Upper lobe of left lung (tissue), 6 donors: ENCODE measurements at regions not wholly inside any gene's neighbourhood (a gene's known extent, or its start where the extent isn't known, plus 50 kb on each side); places are given as distances from the start of the nearest gene placed in this dataset.
A peak's percentile ranks its signal among the peaks of the same experiment; 100 is the strongest.

Source experiments
- ATAC-seq, 2 donors: fragments of 200-7000 bp; cut with Tn5 transposase; one replicate each; pipeline ENCODE4 v1.9.1; 2022; ENCODE audit warnings: mild to moderate bottlenecking in 2 of 2, moderate library complexity in 2 of 2; ENCODE audit not compliant: low FRiP score in 2 of 2
- DNase-seq, 2 donors: peaks; one replicate each; pipeline ENCODE4 v3.0.0-alpha.2; 2019 to 2020
- H3K27ac ChIP-seq, 4 donors: fragments of 200-600 bp; sonication (generic); one replicate each; pipeline ENCODE4 v1.5.1; 2016 to 2019
- H3K27me3 ChIP-seq, 4 donors: fragments of 200-600 bp; sonication (generic); one replicate each; pipeline ENCODE4 v1.5.1; 2017 to 2019
- H3K36me3 ChIP-seq, 4 donors: fragments of 200-600 bp; sonication (generic); one replicate each; pipeline ENCODE4 v1.5.1; 2016 to 2019
- H3K4me1 ChIP-seq, 4 donors: fragments of 200-600 bp; sonication (generic); one replicate each; pipeline ENCODE4 v1.5.1; 2018 to 2019
- H3K4me3 ChIP-seq, 4 donors: fragments of 200-600 bp; sonication (generic); one replicate each; pipeline ENCODE4 v1.5.1; 2017 to 2019; ENCODE audit warnings: mild to moderate bottlenecking in 2 of 4, moderate library complexity in 1 of 4
- H3K9me3 ChIP-seq, 4 donors: fragments of 200-600 bp; sonication (generic); one replicate each; pipeline ENCODE4 v1.5.1; 2018 to 2019
- CTCF ChIP-seq, 6 experiments: fragments of 450-650 bp in 4 of 6; fragments of 200-600 bp in 2 of 6; sonication (generic) in 2 of 6; IDR thresholded peaks; one replicate each; pipeline ENCODE4 v1.5.1; 2016 to 2019; ENCODE audit warnings: antibody characterized with exemption in 6 of 6
- EP300 ChIP-seq, 4 donors: sonication (generic); formaldehyde crosslinking; IDR thresholded peaks; one replicate each; pipeline ENCODE4 v1.5.1; 2017; ENCODE audit warnings: antibody characterized with exemption in 4 of 4, control low read depth in 2 of 4
- POLR2A ChIP-seq, 4 donors: fragments of 450-650 bp; IDR thresholded peaks; one replicate each; pipeline ENCODE4 v1.5.1; 2016 to 2017; ENCODE audit warnings: antibody characterized with exemption in 4 of 4, mild to moderate bottlenecking in 2 of 4
- POLR2AphosphoS5 ChIP-seq, 2 donors: sonication (generic); formaldehyde crosslinking; IDR thresholded peaks; one replicate each; pipeline ENCODE4 v1.5.1; 2017; ENCODE audit warnings: antibody characterized with exemption in 2 of 2
- WGBS, 2 donors: methylation state at CpG; one replicate each; pipeline ENCODE4 v1.1.5; 2017 to 2018; 5-methylcytosine and 5-hydroxymethylcytosine counted together
- donor health status: DM: no; HTN: no; CAD: no; lungs with moderate emphysema.
- donor health status: DM: no; HTN: yes; CAD: no; lungs with severe emphysema.

DNA sequence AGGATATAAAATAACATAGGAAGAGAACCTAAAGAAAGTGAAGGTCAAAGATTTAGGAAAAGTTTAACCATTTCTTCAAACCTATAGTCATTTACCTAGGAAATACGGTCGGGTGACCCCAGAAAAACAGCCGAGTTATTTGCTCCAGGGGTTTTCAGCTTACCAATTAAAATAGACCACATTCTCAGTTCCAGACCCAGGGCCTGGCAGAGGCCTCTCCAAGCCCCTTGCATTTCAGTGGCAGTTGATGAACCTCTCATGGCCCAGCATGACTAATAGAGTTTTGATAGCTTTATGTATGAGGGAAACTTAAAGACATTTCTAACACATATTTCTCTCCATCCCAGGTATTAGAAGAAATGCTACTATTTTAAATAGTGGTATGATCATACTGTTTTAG lies 113.5 kb downstream of the OGFRL1 start:
- DNase-seq: no peak
- Histone ChIP-seq H3K27ac (peak overlapping the region in 2 of 4 donors; percentile 35 to 36), H3K27me3 (no peaks in the 10 kb centered on the region), H3K4me3 (no peak overlapping the region), H3K36me3 (peaks cover 0 to 18% (median 3%) of the 10 kb centered on the region in 4 donors), H3K9me3 (no peaks in the 10 kb centered on the region), H3K4me1 (peaks cover 27 to 48% (median 40%) of the 10 kb centered on the region in 4 donors)
- ATAC-seq: no peak
- WGBS, 2 donors: 87 to 92% methylated on average over 3 of the region's 3 CpGs
- no peak for TF ChIP-seq EP300 (IDR thresholded peaks at IDR 0.05)

DNA sequence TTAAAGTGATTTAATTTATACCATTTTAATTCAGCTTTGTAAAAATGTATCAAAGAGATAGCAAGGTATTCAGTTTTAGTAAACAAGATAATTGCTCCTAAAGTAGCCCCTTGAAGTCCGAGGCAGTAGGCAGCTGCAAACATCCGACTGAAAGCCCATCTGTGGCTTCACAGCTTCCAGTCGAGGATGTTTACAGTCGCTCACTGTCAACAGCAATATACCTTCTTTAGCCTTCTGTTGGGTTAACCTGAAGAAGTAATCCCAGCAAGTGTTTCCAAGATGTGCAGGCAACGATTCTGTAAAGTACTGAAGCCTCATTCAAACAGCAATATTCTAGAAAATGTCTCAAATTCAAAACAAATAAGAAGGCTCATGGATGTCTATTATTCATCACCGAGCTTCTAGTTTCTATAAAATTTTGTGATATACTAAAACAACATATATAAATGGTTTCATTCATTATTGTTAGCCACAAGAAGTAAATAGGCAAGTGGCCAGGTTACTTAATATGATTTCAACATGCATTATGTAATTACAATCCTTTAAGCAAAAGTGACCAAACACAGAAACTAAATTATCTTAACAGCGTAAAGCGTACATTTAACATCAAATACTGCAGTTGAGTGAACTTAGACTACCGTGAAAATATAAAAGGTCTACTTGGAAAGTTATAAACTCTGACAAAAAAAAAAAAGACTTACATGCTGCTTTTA lies 115.0 kb downstream of the OGFRL1 start:
- no peak for DNase-seq
- no peak for ATAC-seq
- Histone ChIP-seq H3K4me3 (peak overlapping the region in 3 of 4 donors; percentile 8 to 19 (median 9)), H3K27me3 (no peaks in the 10 kb centered on the region), H3K36me3 (peaks cover 0 to 9% (median 1%) of the 10 kb centered on the region in 4 donors), H3K4me1 (peaks cover 31 to 47% (median 40%) of the 10 kb centered on the region in 4 donors), H3K9me3 (no peaks in the 10 kb centered on the region), H3K27ac (peak overlapping the region; percentile 67 to 79 (median 72))
- TF ChIP-seq POLR2AphosphoS5 (IDR thresholded peaks at IDR 0.05) (no peak), POLR2A (IDR thresholded peaks at IDR 0.05) (no peak), CTCF (IDR thresholded peaks at IDR 0.05) (no peak), EP300 (IDR thresholded peaks at IDR 0.05) (no peak)
- 25 to 39% methylated on average over 9 of the region's 9 CpGs for WGBS, 2 donors

- DNase-seq: no peak
- Histone ChIP-seq H3K27me3 (no peaks in the 10 kb centered on the region), H3K36me3 (peaks cover 0 to 15% (median 1%) of the 10 kb centered on the region in 4 donors), H3K9me3 (no peaks in the 10 kb centered on the region), H3K4me3 (peak overlapping the region in 3 of 4 donors; percentile 8 to 19 (median 9)), H3K27ac (peak overlapping the region; percentile 67 to 79 (median 72)), H3K4me1 (peaks cover 31 to 53% (median 44%) of the 10 kb centered on the region in 4 donors)
- 33 to 38% methylated on average over 4 of the region's 4 CpGs for WGBS, 2 donors
- peak; percentile 64 to 83 for ATAC-seq
- TF ChIP-seq CTCF (IDR thresholded peaks at IDR 0.05) (no peak), EP300 (IDR thresholded peaks at IDR 0.05) (no peak), POLR2A (IDR thresholded peaks at IDR 0.05) (no peak), POLR2AphosphoS5 (IDR thresholded peaks at IDR 0.05) (no peak)
These were observed 115.7 kb downstream of the OGFRL1 start for GRCh38 chr6:71404145-71404966.

DNA sequence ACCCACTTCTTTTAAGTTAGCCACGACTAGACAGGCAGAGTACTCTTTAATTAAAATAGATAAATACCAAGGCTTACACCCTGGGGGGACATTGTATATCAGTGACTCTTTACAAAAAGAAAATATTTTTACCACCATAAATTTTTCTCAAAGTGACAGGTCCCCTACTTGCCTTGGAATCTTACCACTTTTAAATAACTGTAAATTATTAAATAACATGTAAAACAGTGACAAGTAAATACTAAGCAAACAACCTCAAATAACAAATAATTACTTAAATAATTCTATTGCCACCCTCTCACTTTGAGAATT lies 116.3 kb downstream of the OGFRL1 start:
- Histone ChIP-seq H3K27ac (peak overlapping the region; percentile 67 to 79 (median 72)), H3K4me3 (peak overlapping the region in 1 of 4 donors; percentile 19), H3K9me3 (no peaks in the 10 kb centered on the region), H3K4me1 (peaks cover 31 to 59% (median 48%) of the 10 kb centered on the region in 4 donors), H3K27me3 (no peaks in the 10 kb centered on the region), H3K36me3 (peaks cover 0 to 20% (median 1%) of the 10 kb centered on the region in 4 donors)
- no peak for DNase-seq
- ATAC-seq: no peak
- no peak for TF ChIP-seq POLR2A (IDR thresholded peaks at IDR 0.05)
- no peak for TF ChIP-seq CTCF (IDR thresholded peaks at IDR 0.05)
- TF ChIP-seq POLR2AphosphoS5 (IDR thresholded peaks at IDR 0.05): no peak
- TF ChIP-seq EP300 (IDR thresholded peaks at IDR 0.05): no peak
- 38 to 39% methylated on average over 1 of the region's 1 CpG for WGBS, 2 donors

- peak overlapping the region in 3 of 4 donors; percentile 68 to 79 (median 77) for H3K27ac ChIP-seq
- H3K36me3 ChIP-seq: peaks cover 0 to 20% (median 1%) of the 10 kb centered on the region in 4 donors
- DNase-seq: no peak
- ATAC-seq: no peak
- TF ChIP-seq CTCF (IDR thresholded peaks at IDR 0.05) (no peak), POLR2AphosphoS5 (IDR thresholded peaks at IDR 0.05) (no peak), EP300 (IDR thresholded peaks at IDR 0.05) (no peak), POLR2A (IDR thresholded peaks at IDR 0.05) (no peak)
- no peak overlapping the region for H3K4me3 ChIP-seq
- no peaks in the 10 kb centered on the region for H3K27me3 ChIP-seq
- H3K4me1 ChIP-seq: peaks cover 34 to 64% (median 50%) of the 10 kb centered on the region in 4 donors
- 71 to 84% methylated on average over 1 of the region's 1 CpG for WGBS, 2 donors
- no peaks in the 10 kb centered on the region for H3K9me3 ChIP-seq
These were observed 116.8 kb downstream of the OGFRL1 start for GRCh38 chr6:71405416-71405815.
